CD14-positive monocyte (primary cell): ENCODE measurements at regions not wholly inside any gene's neighbourhood (a gene's known extent, or its start where the extent isn't known, plus 50 kb on each side); places are given as distances from the start of the nearest gene placed in this dataset.

Source experiments
- DNase-seq, 3 donors: peaks; one replicate each; pipeline ENCODE4 v3.0.0-alpha.2; 2011 to 2022
- H2AFZ ChIP-seq: 2 replicates; pipeline ENCODE4 v1.6.0; 2012; ENCODE audit warnings: mild to moderate bottlenecking, low read depth, low read length, inconsistent platforms; ENCODE audit not compliant: insufficient read depth, poor library complexity, severe bottlenecking
- H3K27ac ChIP-seq, 2 donors: 1 replicate in 1 of 2; 2 replicates in 1 of 2; pipeline ENCODE4 v1.5.1; 2012 to 2013; ENCODE audit warnings: low read length in 2 of 2, control low read depth in 1 of 2, inconsistent platforms in 1 of 2, low read depth in 1 of 2, mild to moderate bottlenecking in 1 of 2
- H3K27me3 ChIP-seq, 2 donors: one replicate each; pipeline versions ENCODE4 v1.6.0 to v1.6.1; 2011 to 2013; ENCODE audit warnings: low read length in 2 of 2; ENCODE audit not compliant: control insufficient read depth in 2 of 2, insufficient read depth in 2 of 2
- H3K36me3 ChIP-seq, 2 donors: replicated peaks in 1 of 2; 1 replicate in 1 of 2; 2 replicates in 1 of 2; pipeline versions ENCODE4 v1.5.1 to v1.6.1; 2012 to 2013; ENCODE audit warnings: low read length in 2 of 2, control low read depth in 1 of 2, inconsistent platforms in 1 of 2, mild to moderate bottlenecking in 1 of 2; ENCODE audit not compliant: insufficient read depth in 2 of 2, control insufficient read depth in 1 of 2
- H3K4me1 ChIP-seq, 2 donors: 1 replicate in 1 of 2; 2 replicates in 1 of 2; pipeline versions ENCODE4 v1.5.1 to v1.6.1; 2012 to 2013; ENCODE audit warnings: low read length in 2 of 2, control low read depth in 1 of 2, inconsistent platforms in 1 of 2, mild to moderate bottlenecking in 1 of 2, moderate library complexity in 1 of 2; ENCODE audit not compliant: insufficient read depth in 2 of 2, control insufficient read depth in 1 of 2
- H3K4me2 ChIP-seq: replicated peaks from 2 replicates; pipeline ENCODE3; 2012; ENCODE audit warnings: low read length, moderate library complexity, mild to moderate bottlenecking; ENCODE audit not compliant: poor library complexity, severe bottlenecking; ENCODE audit errors: extremely low read depth
- H3K4me3 ChIP-seq, 3 experiments: fragments of 200-600 bp in 1 of 3; sonication (generic) in 1 of 3; replicated peaks in 1 of 3; 1 replicate in 2 of 3; 2 replicates in 1 of 3; pipeline ENCODE4 v1.5.1; 2011 to 2013; ENCODE audit warnings: low read length in 3 of 3, mild to moderate bottlenecking in 3 of 3, control low read depth in 2 of 3, low read depth in 2 of 3, inconsistent platforms in 1 of 3, moderate library complexity in 1 of 3
- H3K79me2 ChIP-seq: 2 replicates; pipeline ENCODE4 v1.6.0; 2012; ENCODE audit warnings: mild to moderate bottlenecking, control low read depth, inconsistent platforms, low read length, moderate library complexity; ENCODE audit not compliant: insufficient read depth
- H3K9ac ChIP-seq: 2 replicates; pipeline ENCODE4 v1.6.0; 2017; ENCODE audit warnings: low read length, mild to moderate bottlenecking; ENCODE audit not compliant: insufficient read depth, poor library complexity, severe bottlenecking
- H3K9me3 ChIP-seq, 2 donors: replicated peaks in 1 of 2; 1 replicate in 1 of 2; 2 replicates in 1 of 2; pipeline versions ENCODE4 v1.5.1 to v1.6.1; 2012 to 2013; ENCODE audit warnings: low read length in 2 of 2, control low read depth in 1 of 2; ENCODE audit not compliant: control insufficient read depth in 1 of 2, insufficient read depth in 1 of 2
- H4K20me1 ChIP-seq: 2 replicates; pipeline ENCODE4 v1.6.0; 2012; ENCODE audit warnings: mild to moderate bottlenecking, low read length, control low read depth, moderate library complexity; ENCODE audit not compliant: insufficient read depth
- H3K27ac Mint-ChIP-seq, 7 donors: one replicate each; pipeline ENCODE4 v1.8.0; 2020; ENCODE audit warnings: mild to moderate bottlenecking in 7 of 7, mixed read lengths in 7 of 7, moderate library complexity in 6 of 7, inconsistent platforms in 2 of 7
- H3K27me3 Mint-ChIP-seq, 3 donors: one replicate each; pipeline ENCODE4 v1.8.0; 2021 to 2022; ENCODE audit warnings: low read depth in 3 of 3, mild to moderate bottlenecking in 3 of 3, mixed read lengths in 3 of 3, moderate library complexity in 3 of 3, inconsistent platforms in 1 of 3
- H3K36me3 Mint-ChIP-seq, 2 donors: one replicate each; pipeline ENCODE4 v1.8.0; 2020; ENCODE audit warnings: mixed read lengths in 2 of 2, inconsistent platforms in 1 of 2, mild to moderate bottlenecking in 1 of 2
- H3K4me1 Mint-ChIP-seq: one replicate; pipeline ENCODE4 v1.8.0; 2020; ENCODE audit warnings: mild to moderate bottlenecking, mixed read lengths
- H3K4me3 Mint-ChIP-seq, 2 donors: one replicate each; pipeline ENCODE4 v1.8.0; 2020; ENCODE audit warnings: mild to moderate bottlenecking in 2 of 2, mixed read lengths in 2 of 2, moderate library complexity in 1 of 2
- H3K9me3 Mint-ChIP-seq, 7 donors: one replicate each; pipeline ENCODE4 v1.8.0; 2020 to 2022; ENCODE audit warnings: mixed read lengths in 7 of 7, mild to moderate bottlenecking in 6 of 7, moderate library complexity in 6 of 7, inconsistent platforms in 2 of 7
- WGBS: methylation state at CpG from one replicate; pipeline ENCODE4 v1.1.5; 2013; ENCODE audit warnings: missing lambda C conversion rate; ENCODE audit not compliant: insufficient coverage; 5-methylcytosine and 5-hydroxymethylcytosine counted together
- intact Hi-C, 2 donors: fragments of 100-400 bp; cut with micrococcal nuclease; formaldehyde crosslinking; loops; one replicate each; pipeline versions ENCODE4 v1.15.0 to v1.15.1; 2023
- TF ChIP-seq, protein P1 (sequence below): fragments of 200-600 bp; IDR thresholded peaks from one replicate; pipeline ENCODE4 v1.8.0; 2022; ENCODE audit warnings: antibody characterized with exemption, mild to moderate bottlenecking

DNA sequence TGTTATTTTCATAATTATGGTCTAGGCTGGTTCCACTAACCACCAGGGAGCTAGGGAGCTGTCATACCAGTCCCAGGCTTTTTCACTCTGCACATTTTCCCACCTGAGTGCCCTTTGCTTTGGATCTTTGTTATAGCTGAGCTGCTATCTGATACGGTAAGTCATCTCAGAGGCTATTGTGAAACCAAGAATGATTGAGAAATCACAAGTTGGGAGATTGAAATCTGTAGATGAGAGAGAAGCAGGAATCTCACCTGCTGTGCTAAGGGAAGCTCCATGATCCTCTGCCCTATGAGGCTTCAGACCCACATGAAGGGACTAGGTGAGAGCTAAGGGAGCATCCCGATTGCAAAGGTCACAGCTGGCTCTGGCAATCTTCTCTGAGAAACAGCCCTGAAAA lies 307.8 kb downstream of the REEP3 start:
- Histone ChIP-seq H2AFZ (no peak overlapping the region), H3K27ac (no peak overlapping the region), H3K79me2 (no peaks in the 10 kb centered on the region), H3K27me3 (no peaks in the 10 kb centered on the region), H4K20me1 (no peaks in the 10 kb centered on the region), H3K36me3 (no peaks in the 10 kb centered on the region), H3K4me1 (no peaks in the 10 kb centered on the region), H3K4me2 (no peak overlapping the region), H3K4me3 (no peak overlapping the region), H3K9ac (no peak overlapping the region), H3K9me3 (no peaks in the 10 kb centered on the region)
- TF ChIP-seq, protein P1, sequence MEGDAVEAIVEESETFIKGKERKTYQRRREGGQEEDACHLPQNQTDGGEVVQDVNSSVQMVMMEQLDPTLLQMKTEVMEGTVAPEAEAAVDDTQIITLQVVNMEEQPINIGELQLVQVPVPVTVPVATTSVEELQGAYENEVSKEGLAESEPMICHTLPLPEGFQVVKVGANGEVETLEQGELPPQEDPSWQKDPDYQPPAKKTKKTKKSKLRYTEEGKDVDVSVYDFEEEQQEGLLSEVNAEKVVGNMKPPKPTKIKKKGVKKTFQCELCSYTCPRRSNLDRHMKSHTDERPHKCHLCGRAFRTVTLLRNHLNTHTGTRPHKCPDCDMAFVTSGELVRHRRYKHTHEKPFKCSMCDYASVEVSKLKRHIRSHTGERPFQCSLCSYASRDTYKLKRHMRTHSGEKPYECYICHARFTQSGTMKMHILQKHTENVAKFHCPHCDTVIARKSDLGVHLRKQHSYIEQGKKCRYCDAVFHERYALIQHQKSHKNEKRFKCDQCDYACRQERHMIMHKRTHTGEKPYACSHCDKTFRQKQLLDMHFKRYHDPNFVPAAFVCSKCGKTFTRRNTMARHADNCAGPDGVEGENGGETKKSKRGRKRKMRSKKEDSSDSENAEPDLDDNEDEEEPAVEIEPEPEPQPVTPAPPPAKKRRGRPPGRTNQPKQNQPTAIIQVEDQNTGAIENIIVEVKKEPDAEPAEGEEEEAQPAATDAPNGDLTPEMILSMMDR = no peak
- intact Hi-C loops = no loop called here
- 41% methylated on average over 2 of the region's 2 CpGs for WGBS
- H3K9me3 Mint-ChIP-seq = peaks cover 0 to 3% (median 0%) of the 10 kb centered on the region in 7 donors
- H3K27me3 Mint-ChIP-seq = peaks cover 0 to 4% (median 0%) of the 10 kb centered on the region in 3 donors
- H3K27ac Mint-ChIP-seq = no peak overlapping the region
- no peaks in the 10 kb centered on the region for H3K36me3 Mint-ChIP-seq
- H3K4me3 Mint-ChIP-seq = no peak overlapping the region
- no peaks in the 10 kb centered on the region for H3K4me1 Mint-ChIP-seq
- DNase-seq = no peak

DNA sequence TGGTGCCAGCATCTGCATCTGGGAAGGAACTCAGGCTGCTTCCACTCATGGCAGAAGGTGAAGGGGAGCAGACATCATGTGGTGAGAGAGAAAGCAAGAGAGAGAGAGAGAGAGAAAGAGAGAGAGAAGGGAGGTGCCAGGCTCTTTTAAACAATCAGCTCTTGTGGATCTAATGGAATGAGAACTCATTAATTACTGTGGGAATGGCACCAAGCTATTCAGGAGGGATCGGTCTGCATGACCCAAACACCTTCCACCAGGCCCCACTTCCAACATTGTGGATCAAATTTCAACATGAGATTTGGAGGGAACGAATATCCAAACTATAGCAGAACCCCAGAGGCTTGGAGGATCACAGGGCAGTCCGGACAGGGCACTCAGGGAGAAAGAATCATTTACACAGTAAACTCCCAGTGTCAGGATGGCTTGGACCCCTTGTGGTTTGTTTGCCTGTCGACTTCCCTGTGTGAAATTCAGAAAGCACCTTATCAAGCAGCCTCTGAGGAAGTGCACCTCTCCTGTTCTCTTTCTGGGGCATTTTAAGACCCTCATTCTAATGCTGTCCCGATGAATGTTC lies 308.5 kb downstream of the REEP3 start:
- TF ChIP-seq, protein P1 = no peak
- H3K27ac ChIP-seq = no peak overlapping the region
- Mint-ChIP-seq H3K4me1 (no peaks in the 10 kb centered on the region), H3K4me3 (no peak overlapping the region), H3K9me3 (peaks cover 0 to 3% (median 0%) of the 10 kb centered on the region in 7 donors), H3K27ac (no peak overlapping the region), H3K27me3 (peaks cover 0 to 4% (median 0%) of the 10 kb centered on the region in 3 donors), H3K36me3 (no peaks in the 10 kb centered on the region)
- H3K9ac ChIP-seq = no peak overlapping the region
- H3K36me3 ChIP-seq = no peaks in the 10 kb centered on the region
- no peaks in the 10 kb centered on the region for H3K4me1 ChIP-seq
- 29% methylated on average over 2 of the region's 5 CpGs for WGBS
- no peaks in the 10 kb centered on the region for H3K27me3 ChIP-seq
- no peak overlapping the region for H3K4me3 ChIP-seq
- intact Hi-C loops = no loop called here
- no peaks in the 10 kb centered on the region for H3K79me2 ChIP-seq
- no peaks in the 10 kb centered on the region for H4K20me1 ChIP-seq
- H2AFZ ChIP-seq = no peak overlapping the region
- no peaks in the 10 kb centered on the region for H3K9me3 ChIP-seq
- H3K4me2 ChIP-seq = no peak overlapping the region
- no peak for DNase-seq
